ENCODE measurements at regions not wholly inside any gene's neighbourhood (a gene's known extent, or its start where the extent isn't known, plus 50 kb on each side); places are given as distances from the start of the nearest gene placed in this dataset.

DNA sequence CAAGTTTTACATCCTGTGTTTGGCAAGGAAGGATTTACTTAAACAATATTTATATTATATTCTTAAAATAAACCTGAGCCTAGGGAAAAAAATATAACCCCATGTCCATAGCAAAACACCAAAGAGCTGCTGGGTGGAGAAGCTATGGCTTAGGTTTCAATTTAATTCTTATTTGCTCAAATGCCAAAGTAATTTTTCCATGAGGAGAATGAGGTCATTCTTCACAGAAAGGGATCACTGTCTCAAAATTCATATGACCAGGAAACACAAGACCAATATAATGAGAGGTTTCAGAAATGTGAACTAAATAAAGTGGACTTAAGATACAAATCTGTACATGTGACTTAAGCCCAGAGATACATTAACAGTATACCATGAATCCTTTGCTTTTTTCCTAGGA, 195.0 kb downstream of the PHLDA1 start:
- DNase-seq (ENCODE audit: low read depth) = no peak

DNA sequence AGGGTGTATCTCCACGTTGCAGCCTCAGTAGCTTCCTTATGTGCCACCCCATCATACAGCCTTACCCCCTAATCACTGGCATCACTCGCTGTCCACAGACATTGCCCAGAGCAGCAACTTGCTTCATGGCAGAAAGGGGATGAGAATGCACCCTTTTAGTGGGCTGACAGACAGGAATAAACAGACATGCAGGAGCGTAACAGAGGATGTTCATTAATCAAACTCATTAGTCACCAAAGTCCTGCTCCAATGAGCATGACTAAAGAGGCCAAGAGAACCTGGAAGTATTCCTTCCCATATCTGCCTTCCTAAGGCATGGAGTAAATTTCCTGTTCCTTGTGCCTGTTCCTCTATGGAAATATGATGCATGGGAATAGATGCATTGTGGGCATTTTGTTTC, 197.0 kb downstream of the PHLDA1 start:
- no peak for DNase-seq (ENCODE audit: low read depth)

DNA sequence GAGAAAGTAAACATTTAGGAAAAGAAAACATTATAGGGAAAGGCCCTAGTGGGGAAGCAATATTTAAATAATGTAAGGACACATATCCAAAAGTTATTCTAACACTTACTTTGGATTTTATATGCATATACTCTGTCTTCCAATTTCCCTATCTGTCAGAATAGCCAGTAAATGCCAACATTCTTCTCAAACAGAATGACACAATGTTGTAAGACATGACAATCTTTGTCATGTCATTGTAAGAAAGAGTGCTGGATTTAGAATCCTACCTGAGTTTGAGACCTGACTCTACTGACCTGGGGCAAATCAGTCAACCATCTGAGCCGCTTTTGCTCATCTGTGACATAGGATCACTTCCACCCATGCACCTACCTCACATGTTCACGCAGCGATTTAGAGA, 198.3 kb downstream of the PHLDA1 start:
- DNase-seq (ENCODE audit: low read depth) = no peak

DNA sequence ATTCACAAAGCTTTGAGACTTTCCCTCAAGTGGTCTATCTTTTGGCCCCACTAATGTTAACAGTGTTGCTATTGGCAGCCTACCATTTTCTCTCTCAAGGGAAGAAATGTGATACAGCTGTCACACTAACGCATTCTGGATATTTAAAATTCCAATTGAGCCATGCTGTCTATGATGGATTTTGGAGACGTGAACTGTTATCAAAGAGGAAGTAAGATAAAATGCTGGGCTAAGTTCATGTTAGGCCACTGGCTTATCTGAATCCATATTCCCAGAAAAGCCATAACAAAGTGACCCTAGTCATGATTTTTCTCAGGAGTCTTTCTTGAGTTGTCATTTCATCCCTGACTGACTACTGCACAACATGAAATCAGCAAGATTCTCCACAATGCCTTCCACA, 200.2 kb downstream of the PHLDA1 start:
- no peak for DNase-seq (ENCODE audit: low read depth)

DNA sequence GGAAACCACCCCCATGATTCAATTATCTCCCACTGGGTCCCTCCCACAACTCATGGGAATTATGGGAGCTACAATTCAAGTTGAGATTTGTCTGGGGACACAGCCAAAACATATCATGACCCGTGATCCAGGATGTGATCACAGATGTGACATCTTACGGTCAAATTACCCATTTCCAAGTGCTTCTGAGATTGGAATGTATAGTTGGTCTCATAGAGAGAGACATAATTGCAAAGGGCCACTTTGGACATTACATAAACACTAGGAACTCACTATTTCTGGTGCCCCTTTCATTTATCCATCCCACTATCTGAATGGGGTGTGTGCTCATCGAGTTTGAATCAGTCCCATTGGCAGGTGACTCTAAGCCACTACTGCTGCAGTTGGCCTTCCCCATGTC, 204.5 kb downstream of the PHLDA1 start:
- no peak for DNase-seq (ENCODE audit: low read depth)

DNA sequence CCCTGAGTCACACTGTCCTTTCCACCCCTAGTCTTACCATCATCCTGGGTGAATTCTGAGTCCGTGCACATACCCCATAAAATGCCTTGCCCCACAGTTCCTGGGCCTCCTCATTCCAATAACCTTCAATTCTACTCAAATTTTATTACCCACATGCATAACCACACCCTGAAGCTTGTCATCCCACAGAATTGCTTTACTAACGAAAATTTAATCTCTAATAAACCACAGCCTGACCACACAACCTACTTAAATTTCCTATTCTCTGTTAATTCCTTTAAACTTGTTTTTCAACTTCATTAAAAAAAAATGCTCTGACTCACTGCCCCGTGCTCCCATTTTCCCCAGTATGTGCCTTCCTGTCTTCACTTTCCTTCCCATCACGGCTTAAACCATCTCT, 205.9 kb downstream of the PHLDA1 start:
- peak; percentile 95 for DNase-seq (ENCODE audit: low read depth)

DNA sequence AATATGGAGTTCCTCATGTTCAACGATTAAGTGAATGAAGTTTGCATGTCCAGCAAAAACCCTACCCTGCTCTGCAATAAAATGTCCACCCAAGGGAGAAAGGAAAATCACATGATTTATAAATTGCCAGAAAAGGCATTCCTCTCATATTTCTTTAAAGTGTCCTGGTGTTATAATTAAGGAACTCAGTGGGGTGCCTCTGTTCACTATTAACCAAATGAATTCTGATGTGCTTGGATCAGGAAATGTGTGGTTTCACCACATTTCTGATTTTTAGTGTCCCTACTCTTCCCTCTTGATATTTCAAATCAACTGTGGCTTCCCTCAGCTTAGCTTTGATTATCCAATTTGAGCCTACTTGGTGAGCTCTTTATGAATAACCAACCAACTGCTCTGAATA, 208.1 kb downstream of the PHLDA1 start:
- no peak for DNase-seq (ENCODE audit: low read depth)

DNA sequence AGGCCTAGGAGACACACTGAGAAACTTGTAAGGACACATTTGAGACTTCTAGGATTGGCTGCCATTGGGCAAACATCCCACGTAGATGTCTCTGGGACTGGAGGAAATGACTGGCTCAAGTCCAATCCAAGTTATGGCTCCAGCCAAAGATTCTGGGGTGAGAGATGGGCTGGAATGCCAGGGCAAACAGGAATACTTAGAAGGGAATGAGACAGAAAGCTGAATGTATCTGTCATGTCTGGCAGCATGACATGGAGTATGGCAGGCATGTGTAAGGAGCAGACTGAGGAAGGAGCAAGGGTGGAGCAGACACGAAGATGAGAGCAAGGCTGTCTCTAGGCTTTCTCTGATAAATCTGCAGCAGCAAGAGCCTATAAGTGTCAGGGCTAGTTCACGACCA, 209.2 kb downstream of the PHLDA1 start:
- no peak for DNase-seq (ENCODE audit: low read depth)

DNA sequence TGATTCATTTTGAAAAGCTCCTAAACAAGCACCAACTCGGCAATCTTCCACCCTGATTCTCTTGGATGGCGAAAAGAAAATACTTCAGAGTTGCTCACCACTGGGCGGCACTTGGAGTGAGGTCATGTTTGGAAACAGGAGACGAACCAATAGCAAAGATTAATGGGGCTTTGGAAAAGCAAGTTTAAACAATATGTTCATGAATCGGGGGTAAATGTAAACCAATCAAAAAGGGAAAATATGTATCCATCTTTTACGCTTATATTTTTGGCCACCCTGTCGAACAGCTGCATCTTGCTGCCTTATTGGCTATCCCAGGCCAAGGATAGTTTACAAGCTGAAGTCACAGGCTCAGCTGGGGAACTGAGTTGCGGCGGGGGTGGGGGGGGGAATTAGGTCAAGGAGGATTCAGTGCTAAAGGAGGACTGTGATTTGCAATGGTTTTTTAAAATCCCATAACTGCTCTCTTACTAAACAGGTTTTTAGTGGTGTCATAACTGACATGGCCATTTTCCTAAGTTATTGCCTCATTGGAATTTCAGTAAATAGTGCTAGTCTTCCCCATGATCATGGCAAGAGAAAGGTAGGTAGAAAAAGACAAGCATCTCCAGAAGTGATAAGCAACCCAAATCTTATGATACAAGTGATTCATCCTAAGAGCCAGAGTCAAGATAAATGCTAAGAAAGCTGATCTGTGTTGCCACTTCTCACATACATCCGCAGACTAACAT, 210.6 kb downstream of the PHLDA1 start:
- peak; percentile 95 for DNase-seq (ENCODE audit: low read depth)

DNA sequence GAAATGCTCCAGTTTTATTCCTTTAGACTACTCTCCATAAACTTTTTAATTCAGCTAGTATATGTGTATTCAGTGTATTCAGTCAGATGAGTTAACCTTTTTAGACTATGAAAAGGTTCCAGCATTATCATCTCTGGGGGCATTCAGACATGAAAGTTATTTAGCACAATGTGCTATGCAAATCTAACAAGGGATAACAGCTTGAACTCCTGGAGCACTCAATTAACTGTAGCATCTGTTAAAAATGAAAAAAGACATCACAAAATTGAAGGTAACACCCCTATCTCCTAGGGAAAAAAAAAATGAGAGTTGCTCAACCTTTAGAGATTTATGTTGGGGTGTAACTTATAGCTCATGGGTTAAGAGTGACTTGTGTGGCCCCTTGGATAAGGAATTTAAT, 211.5 kb downstream of the PHLDA1 start:
- DNase-seq (ENCODE audit: low read depth) = no peak

DNA sequence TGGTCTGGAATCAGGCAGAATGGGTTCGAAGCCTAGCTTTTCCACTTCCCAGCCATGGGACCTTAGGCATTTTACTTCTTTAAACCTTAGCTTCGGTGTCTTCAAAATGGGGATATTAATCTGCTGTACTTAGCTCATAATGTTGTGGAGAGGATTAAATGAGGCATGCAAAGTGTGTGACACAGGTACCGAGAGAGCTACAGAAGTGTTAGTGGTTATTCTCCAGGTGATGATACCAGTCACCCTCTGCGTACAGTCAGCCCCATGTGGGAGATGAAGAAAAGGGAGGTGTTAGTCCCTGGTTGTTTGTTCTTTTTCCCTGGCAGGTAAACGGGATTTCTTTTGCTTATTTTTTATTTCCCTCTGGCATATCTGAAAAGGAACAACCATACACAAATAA, 212.1 kb downstream of the PHLDA1 start:
- no peak for DNase-seq (ENCODE audit: low read depth)

DNA sequence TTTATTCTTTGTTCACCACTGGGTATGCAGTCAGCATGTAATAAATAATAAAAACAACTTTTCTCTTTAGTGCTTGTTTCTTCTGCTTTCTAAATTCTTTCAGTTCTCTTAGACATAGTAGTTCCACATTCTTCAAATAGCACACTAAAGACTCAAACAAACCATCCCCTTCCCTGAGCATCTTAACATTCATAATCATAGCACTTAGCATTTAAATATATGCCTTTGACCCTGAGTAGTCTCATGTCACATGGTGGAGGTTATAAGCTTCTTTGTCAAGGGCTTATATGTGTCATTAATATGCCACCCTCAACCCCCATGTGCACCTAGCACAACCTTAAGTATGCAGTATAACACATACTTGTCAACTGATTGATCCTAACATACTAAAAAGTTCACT, 212.7 kb downstream of the PHLDA1 start:
- DNase-seq (ENCODE audit: low read depth) = no peak

DNA sequence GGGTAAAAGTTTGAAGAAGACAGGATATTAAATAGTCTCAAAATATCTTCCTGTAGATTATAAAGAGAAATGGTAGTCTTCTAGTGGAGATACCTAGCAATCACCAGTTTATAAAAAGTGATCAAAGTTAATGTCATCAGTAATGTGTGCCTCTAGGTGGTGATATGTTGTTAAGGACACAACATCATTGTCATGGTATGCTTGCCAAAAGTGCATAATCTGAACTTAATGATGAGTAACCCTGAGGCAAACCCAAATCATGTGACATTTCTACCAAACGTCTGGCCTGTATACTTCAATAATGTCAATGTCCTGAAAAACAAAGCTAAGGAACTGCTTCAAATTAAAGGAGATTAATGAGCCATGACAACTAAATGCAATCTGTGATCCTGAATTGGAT, 214.7 kb downstream of the PHLDA1 start:
- peak; percentile 73 for DNase-seq (ENCODE audit: low read depth)

DNA sequence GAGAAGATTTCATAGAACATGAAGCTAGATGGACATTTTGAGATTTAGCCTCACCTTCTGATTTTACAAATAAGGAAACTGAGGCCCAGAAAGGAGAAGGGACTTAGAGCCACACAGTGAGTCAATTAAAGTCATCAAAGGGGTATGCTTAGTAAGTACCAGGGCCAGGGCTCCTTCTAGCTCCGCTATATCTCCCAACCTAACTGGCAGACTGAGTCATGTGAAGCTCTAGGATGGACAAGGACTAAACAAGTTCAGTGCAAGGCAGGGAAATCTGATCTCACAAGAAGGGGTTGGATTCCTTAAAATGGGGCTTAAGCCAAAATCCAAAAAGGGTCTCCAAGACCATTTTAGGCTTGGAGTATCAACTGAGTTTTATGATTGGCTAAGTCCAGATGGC, 215.8 kb downstream of the PHLDA1 start:
- DNase-seq (ENCODE audit: low read depth) = no peak

DNA sequence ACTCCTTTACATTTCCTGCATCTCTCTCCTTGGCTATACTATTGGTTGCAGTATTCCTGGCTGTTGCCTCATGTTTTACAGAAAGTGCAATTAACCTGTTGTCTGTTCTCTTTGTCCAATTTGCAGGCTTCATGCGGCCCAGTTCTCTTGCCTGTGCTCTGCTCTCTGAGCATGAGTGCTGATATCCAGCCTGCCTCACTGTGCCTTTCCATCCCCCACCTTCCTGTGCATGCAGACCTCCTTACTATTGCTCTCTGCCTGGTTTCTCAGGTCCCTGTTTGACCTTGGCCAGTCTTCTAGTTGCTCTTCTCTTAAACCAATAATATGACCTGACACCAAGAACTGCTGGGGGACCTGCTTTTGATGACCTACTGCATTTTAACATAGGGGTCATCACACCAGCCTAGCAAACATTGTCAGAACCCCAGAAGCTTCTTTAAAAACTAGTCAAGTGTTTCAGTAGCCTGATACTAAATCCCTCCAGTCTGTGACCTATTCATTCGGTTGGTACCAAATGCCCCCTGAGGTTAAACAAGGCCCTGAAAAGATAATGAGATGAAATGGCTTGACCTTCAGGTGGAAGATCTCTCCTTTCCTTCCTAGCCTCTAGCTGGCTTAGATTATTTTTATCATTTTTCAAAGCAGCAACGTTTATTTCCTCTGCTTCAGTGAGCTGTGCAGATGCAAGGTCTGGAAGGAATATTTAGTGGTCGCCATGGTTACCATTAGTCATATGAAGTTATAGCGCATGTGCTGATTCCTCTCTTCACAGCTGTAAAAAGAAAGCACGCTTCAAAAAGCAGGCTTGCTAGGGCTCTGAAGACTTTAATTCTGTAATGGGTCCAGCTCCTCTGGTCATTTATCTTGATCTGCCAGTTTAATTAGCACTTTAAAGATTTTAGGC, 216.5 kb downstream of the PHLDA1 start:
- peak; percentile 87 for DNase-seq (ENCODE audit: low read depth)

DNA sequence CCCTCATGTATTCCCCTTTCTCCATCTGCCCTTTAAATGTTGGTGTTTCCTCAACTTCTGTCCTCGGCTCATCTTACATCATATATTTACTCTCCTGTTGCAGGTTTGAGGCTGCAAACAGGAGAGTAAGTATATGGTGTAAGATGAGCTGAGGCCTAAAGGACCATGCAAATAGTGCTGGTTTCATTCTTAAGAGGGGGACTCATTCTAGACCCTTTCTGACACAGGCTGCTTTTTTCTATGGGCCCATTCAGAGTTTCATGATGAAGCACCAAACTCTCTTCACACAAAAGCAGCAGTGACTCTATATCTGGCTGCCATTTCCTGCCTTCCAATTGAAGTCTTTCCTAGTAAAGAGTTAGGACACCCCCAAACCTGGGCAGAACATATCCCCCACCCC, 218.5 kb downstream of the PHLDA1 start:
- no peak for DNase-seq (ENCODE audit: low read depth)

DNA sequence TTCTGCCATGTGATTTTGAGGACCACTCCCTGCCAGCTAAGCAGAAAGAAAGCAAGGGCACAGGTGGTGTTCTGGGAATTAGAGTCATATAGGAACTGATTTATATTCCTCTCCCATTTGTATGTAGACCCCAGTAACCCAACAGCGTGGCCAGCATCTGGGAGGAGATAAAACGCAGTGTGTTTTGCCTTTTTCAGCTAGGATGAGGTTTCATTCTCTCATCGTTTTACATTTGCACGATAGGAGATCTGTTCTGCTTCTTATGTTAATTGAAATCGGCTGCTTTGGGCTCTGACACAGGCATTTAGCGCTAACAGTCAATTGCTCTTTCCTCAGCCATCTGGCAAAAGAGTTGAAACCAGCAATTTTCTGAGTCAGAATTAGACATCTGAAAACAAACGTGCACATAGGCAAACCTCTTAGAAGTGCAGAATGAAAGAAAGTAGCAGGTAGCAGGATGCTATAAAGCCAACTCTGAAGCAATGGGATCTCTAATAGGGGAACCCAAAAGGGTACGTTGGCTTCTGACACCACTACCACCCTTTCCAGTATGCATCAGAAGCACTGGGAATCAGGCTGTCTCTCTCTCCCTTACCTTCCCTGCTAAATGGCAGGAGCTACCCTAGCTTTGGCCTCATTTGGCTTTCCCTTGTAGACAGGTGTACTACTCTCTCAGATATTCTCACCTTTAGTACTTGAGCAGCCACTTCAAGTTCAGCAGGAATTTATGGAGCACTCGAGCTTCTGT, 219.1 kb downstream of the PHLDA1 start:
- DNase-seq (ENCODE audit: low read depth) = peak; percentile 64

DNA sequence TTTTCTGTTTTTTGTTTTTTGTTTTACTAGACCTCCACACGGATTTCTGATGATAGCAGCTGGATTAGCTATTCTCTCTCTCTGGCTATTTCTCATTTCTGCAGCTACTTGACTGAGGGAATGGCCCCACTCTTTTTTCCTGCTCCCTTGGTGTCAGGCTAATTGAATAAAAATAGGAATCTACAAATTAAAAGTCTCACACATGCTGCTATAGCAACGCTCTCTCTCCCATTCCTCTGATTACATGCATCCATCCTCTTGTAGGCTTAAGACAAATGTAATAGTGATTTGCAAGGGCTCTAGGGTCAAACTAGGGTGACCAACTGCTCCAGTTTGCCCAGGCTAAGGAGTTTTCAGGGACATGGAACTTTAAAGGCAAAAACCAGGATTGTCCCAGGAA, 221.8 kb downstream of the PHLDA1 start:
- DNase-seq (ENCODE audit: low read depth) = no peak

DNA sequence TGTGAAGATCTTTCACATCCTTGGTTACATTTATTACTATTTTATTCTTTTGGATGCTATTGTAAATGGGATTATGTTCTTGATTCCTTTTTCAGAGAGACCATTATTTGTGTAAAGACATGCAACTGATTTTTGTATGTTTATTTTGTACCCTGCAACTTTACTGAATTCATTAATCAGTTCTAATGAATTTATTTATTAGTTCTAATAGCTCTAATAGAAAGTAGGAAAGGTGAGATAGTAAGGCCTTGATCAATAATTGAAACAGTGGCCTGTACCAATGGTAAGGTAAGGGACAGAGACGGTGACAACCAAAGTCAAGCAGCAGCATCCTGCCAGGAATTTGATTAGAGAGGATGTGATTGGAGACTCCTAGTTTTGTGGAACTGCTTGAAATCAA, 224.1 kb downstream of the PHLDA1 start:
- DNase-seq (ENCODE audit: low read depth) = no peak

DNA sequence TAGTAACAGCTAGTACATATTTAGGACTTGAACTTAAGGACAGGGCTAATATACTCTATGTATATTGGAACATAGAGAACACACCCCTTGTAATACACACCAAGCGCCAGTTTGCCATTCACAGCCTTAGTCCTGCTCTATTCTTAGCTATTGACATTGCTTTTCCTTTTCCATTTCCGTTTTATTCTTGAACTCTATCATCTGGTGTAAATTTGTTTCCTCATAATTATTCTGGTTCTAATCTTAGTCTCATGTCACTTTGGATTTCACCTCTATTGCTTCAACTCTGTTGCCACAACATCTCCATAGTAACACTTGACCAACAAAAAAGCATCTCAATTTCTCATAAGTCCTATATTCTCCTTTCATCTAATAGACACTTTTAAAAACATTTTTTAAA, 225.7 kb downstream of the PHLDA1 start:
- no peak for DNase-seq (ENCODE audit: low read depth)

DNA sequence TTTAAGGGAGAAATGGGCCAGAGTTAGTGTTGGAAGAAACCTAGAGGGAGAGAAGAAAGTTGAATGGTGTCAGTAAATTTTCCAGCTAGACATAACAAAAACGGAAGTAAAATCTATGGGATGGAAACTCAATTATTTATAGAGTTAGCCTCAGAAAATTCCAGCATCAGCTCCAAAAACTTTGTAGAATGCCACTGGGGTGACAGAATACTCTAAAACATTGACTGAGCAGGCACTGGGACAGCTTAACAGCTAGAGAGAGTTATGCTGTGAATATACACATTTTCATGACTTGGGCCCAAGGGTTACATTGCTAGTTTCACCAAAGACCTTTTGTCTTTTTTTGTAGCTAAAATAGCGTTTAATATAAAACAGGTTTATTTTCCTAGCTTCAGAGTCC, 226.3 kb downstream of the PHLDA1 start:
- no peak for DNase-seq (ENCODE audit: low read depth)

DNA sequence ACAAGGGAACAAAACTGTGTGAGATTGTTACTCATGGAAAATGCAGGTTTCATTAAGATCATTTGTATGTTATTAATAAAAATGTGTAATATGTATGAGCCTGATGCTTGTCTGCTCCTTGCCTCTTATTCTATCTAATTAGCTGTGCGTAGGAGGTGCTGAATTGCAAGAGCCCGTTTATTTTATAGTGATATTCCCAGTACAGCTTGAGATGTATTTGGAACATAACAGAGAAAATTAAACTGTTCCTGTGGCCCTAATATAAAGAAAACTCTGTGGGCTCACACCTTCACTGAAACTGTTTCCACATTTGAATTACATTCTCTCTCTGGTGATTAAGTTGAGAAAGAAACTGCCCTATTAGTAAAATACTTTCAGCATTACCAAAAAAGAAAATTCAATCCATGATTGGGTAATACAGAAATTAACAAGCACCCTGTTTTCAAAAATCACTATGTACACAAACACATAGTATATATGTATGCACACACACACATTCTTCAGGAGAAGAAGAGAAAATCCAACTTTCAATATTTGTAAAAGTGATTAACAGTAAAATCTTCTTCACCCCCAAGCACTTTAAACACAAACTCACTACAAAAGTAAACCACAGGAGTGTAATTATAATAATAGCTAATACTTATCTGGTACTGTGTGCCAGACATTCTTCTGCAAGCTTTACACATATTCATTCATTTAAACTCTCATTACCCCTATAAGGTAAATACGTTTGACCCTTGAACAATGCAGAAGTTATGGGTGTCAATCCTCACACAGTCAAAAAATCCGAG, 233.2 kb downstream of the PHLDA1 start:
- DNase-seq (ENCODE audit: low read depth) = no peak

Measured in HS-5 (cell line).